ENCODE measurements at regions not wholly inside any gene's neighbourhood (a gene's known extent, or its start where the extent isn't known, plus 50 kb on each side); places are given as distances from the start of the nearest gene placed in this dataset.

DNA sequence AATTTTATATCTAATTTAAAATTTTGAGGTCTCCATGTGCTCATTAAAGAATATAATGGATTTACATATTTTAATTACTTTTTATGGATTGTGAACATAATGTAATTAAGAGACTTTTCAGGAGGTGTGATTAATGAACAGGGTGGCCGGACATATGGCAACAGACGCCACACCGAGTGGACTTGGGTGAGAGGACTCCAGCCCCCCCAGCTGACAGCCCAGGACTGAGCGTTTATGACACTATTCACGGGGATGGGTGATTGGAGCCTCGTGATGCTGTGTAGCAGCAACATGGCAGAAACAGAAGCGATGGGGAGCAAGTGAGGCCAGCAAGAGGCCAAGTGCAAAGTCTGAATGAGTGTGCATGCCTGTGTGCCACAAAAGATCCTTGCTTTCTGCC, 1176.9 kb downstream of the TYW1 start:
- TF ChIP-seq ZNF777 (tag by site-specific recombination; IDR thresholded peaks at IDR 0.05; ENCODE audit: borderline replicate concordance) (no peak), ZNF157 (tag by site-specific recombination; IDR thresholded peaks at IDR 0.05) (no peak), ZNF585B (tag by site-specific recombination; IDR thresholded peaks at IDR 0.05) (no peak), REPIN1 (tag by site-specific recombination; IDR thresholded peaks at IDR 0.05; ENCODE audit: low read depth) (no peak), ZNF146 (tag by site-specific recombination; IDR thresholded peaks at IDR 0.05) (no peak), KLF9 (tag by site-specific recombination; IDR thresholded peaks at IDR 0.05; ENCODE audit: low read depth) (no peak), ZNF660 (tag by site-specific recombination; IDR thresholded peaks at IDR 0.05) (no peak), ZFP69B (tag by site-specific recombination; IDR thresholded peaks at IDR 0.05) (no peak), ZNF423 (tag by site-specific recombination; IDR thresholded peaks at IDR 0.05) (no peak), ZBTB17 (tag by site-specific recombination; IDR thresholded peaks at IDR 0.05) (no peak), ZBTB1 (tag by site-specific recombination; IDR thresholded peaks at IDR 0.05) (no peak), ZBTB11 (tag by site-specific recombination; conservative IDR thresholded peaks at IDR 0.05; ENCODE audit: low read depth) (no peak), ZFP3 (tag by site-specific recombination; IDR thresholded peaks at IDR 0.05; ENCODE audit: low read depth) (no peak), WT1 (tag by site-specific recombination; IDR thresholded peaks at IDR 0.05) (no peak)
- Histone ChIP-seq H3K4me1 (ENCODE audit: control insufficient read depth, insufficient read depth, low read length) (no peaks in the 10 kb centered on the region), H3K9me3 (ENCODE audit: control insufficient read depth, insufficient read depth, low read depth, low read length) (no peaks in the 10 kb centered on the region), H3K27ac (ENCODE audit: extremely low read depth, low read depth, low read length) (no peak overlapping the region), H3K36me3 (ENCODE audit: control insufficient read depth in 2 of 2, insufficient read depth in 1 of 2, low read length in 2 of 2) (no peaks in the 10 kb centered on the region), H3K4me3 (ENCODE audit: low read depth, low read length) (no peak overlapping the region)
- POLR2A ChIA-PET = no interaction called here
- CTCF ChIA-PET = no interaction called here

GRCh38 chr7:68176974-68177373, 1180.3 kb downstream of the TYW1 start:
- Histone ChIP-seq H3K36me3 (ENCODE audit: control insufficient read depth in 2 of 2, insufficient read depth in 1 of 2, low read length in 2 of 2) (no peaks in the 10 kb centered on the region), H3K4me3 (ENCODE audit: low read depth, low read length) (no peak overlapping the region), H3K27ac (ENCODE audit: extremely low read depth, low read depth, low read length) (no peak overlapping the region), H3K9me3 (ENCODE audit: control insufficient read depth, insufficient read depth, low read depth, low read length) (no peaks in the 10 kb centered on the region), H3K4me1 (ENCODE audit: control insufficient read depth, insufficient read depth, low read length) (no peaks in the 10 kb centered on the region)
- CTCF ChIA-PET = interaction anchor here (0.6 to 1.3 kb wide), 7 partner anchors 20 to 1873 kb away, joined by 3 to 4 read pairs (median 4); no protein-coding TSS in a partner anchor
- TF ChIP-seq ZSCAN4 (tag by site-specific recombination; IDR thresholded peaks at IDR 0.05) (no peak), ZNF654 (tag by site-specific recombination; IDR thresholded peaks at IDR 0.05; ENCODE audit: low read depth) (peak; percentile 32), ZNF423 (tag by site-specific recombination; IDR thresholded peaks at IDR 0.05) (no peak), ZNF350 (tag by site-specific recombination; IDR thresholded peaks at IDR 0.05) (no peak)
- POLR2A ChIA-PET = no interaction called here

DNA sequence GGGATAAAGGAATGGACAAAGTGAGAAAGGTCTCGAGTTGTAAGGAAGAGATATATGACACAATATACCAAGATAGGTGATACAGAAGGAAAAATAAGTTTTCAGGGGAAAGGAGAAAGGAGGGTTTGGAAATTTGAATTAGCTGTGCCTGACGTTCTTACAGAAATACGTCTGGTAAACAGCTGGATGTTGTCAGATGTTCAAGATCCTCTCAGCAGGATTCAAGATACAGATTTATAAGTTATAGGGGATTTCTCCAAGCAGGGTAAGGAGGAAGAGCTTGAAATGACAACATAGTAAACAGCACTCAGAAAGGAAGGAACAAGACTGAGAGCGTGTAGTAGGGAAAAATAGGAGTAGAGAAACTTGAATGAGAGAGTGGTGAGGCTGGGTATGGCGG, 1184.1 kb downstream of the TYW1 start:
- POLR2A ChIA-PET = no interaction called here
- H3K9me3 ChIP-seq (ENCODE audit: control insufficient read depth, insufficient read depth, low read depth, low read length) = no peaks in the 10 kb centered on the region
- TF ChIP-seq ZNF24 (tag by site-specific recombination; IDR thresholded peaks at IDR 0.05) (no peak), ZNF544 (tag by site-specific recombination; IDR thresholded peaks at IDR 0.05) (no peak), ZNF2 (tag by site-specific recombination; IDR thresholded peaks at IDR 0.05) (no peak), ZNF707 (tag by site-specific recombination; IDR thresholded peaks at IDR 0.05) (no peak), ZNF18 (tag by site-specific recombination; IDR thresholded peaks at IDR 0.05) (no peak), MYNN (tag by site-specific recombination; IDR thresholded peaks at IDR 0.05; ENCODE audit: borderline replicate concordance) (no peak), ZBTB44 (tag by site-specific recombination; IDR thresholded peaks at IDR 0.05) (no peak)
- TF ChIP-seq, protein P1, sequence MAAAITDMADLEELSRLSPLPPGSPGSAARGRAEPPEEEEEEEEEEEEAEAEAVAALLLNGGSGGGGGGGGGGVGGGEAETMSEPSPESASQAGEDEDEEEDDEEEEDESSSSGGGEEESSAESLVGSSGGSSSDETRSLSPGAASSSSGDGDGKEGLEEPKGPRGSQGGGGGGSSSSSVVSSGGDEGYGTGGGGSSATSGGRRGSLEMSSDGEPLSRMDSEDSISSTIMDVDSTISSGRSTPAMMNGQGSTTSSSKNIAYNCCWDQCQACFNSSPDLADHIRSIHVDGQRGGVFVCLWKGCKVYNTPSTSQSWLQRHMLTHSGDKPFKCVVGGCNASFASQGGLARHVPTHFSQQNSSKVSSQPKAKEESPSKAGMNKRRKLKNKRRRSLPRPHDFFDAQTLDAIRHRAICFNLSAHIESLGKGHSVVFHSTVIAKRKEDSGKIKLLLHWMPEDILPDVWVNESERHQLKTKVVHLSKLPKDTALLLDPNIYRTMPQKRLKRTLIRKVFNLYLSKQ (tag by site-specific recombination; IDR thresholded peaks at IDR 0.05; ENCODE audit: borderline replicate concordance) = no peak

More for the DNA sequence above, 1184.1 kb downstream of the TYW1 start:
- CTCF ChIA-PET = interaction anchor here (0.8 kb wide), 1 partner anchor 36 kb away, joined by 3 read pairs; no protein-coding TSS in a partner anchor
- Histone ChIP-seq H3K4me1 (ENCODE audit: control insufficient read depth, insufficient read depth, low read length) (no peaks in the 10 kb centered on the region), H3K36me3 (ENCODE audit: control insufficient read depth in 2 of 2, insufficient read depth in 1 of 2, low read length in 2 of 2) (no peaks in the 10 kb centered on the region), H3K4me3 (ENCODE audit: low read depth, low read length) (no peak overlapping the region), H3K27ac (ENCODE audit: extremely low read depth, low read depth, low read length) (no peak overlapping the region)

Data from HEK293 (cell line).